PC-9 (cell line): ENCODE measurements at regions not wholly inside any gene's neighbourhood (a gene's known extent, or its start where the extent isn't known, plus 50 kb on each side); places are given as distances from the start of the nearest gene placed in this dataset.

Source experiments
- BruUV-seq: library from RNA; stranded (reverse); fragments of 400-500 nt; replicated peaks from 2 replicates; lab custom pipeline; 2021; lab: Mats Ljungman, UMichigan
- CTCF ChIA-PET: fragments of 300-600 bp; sonication (Branson Sonifier 250); formaldehyde crosslinking; loops from one replicate; lab custom pipeline; 2022; ENCODE audit warnings: antibody characterized with exemption; lab: Charles Lee
- POLR2A ChIA-PET: fragments of 300-600 bp; sonication (Branson Sonifier 250); formaldehyde crosslinking; loops from one replicate; lab custom pipeline; 2022; ENCODE audit warnings: antibody characterized with exemption; ENCODE audit not compliant: unreplicated experiment; lab: Charles Lee
- DNase-seq, 2 experiments: peaks; one replicate each; pipeline versions ENCODE4 v3.0.0 to v3.0.0-alpha.2; 2015 to 2022; ENCODE audit warnings: mixed read lengths in 1 of 2
- H2AFZ ChIP-seq: fragments of 200-600 bp; sonication (generic); 2 replicates; pipeline ENCODE4 v1.8.1; 2017; ENCODE audit warnings: antibody characterized with exemption
- H3F3A ChIP-seq: fragments of 200-600 bp; sonication (generic); 2 replicates; pipeline ENCODE4 v1.8.1; 2017; ENCODE audit warnings: antibody characterized with exemption, mild to moderate bottlenecking, low read depth; ENCODE audit not compliant: insufficient read depth
- H3K27ac ChIP-seq: fragments of 200-600 bp; sonication (generic); 2 replicates; pipeline ENCODE4 v1.6.1; 2016; ENCODE audit warnings: mixed run types
- H3K27me3 ChIP-seq: fragments of 200-600 bp; sonication (generic); 2 replicates; pipeline ENCODE4 v1.6.1; 2016; ENCODE audit warnings: low read depth, mixed run types; ENCODE audit not compliant: insufficient read depth
- H3K36me3 ChIP-seq: fragments of 200-600 bp; sonication (generic); 2 replicates; pipeline ENCODE4 v1.6.1; 2016; ENCODE audit warnings: low read depth, mixed run types
- H3K4me1 ChIP-seq: fragments of 200-600 bp; sonication (generic); replicated peaks from 2 replicates; pipeline ENCODE4 v1.6.1; 2016; ENCODE audit warnings: mixed run types; ENCODE audit not compliant: insufficient read depth
- H3K4me2 ChIP-seq: fragments of 200-600 bp; sonication (generic); 2 replicates; pipeline ENCODE4 v1.6.1; 2017; ENCODE audit warnings: mixed run types
- H3K4me3 ChIP-seq: fragments of 200-600 bp; sonication (generic); 2 replicates; pipeline ENCODE4 v1.6.1; 2016; ENCODE audit warnings: mixed run types
- H3K79me2 ChIP-seq: fragments of 200-600 bp; sonication (generic); 2 replicates; pipeline ENCODE4 v1.6.1; 2017; ENCODE audit warnings: low read depth, mixed run types
- H3K9me2 ChIP-seq: fragments of 200-600 bp; sonication (generic); 2 replicates; pipeline ENCODE4 v1.8.1; 2017; ENCODE audit warnings: mild to moderate bottlenecking; ENCODE audit not compliant: insufficient read depth
- H3K9me3 ChIP-seq: fragments of 200-600 bp; sonication (generic); 2 replicates; pipeline ENCODE4 v1.8.1; 2016; ENCODE audit warnings: low read depth; ENCODE audit not compliant: insufficient read depth
- H4K20me1 ChIP-seq: fragments of 200-600 bp; sonication (generic); 2 replicates; pipeline ENCODE4 v1.8.1; 2017; ENCODE audit not compliant: insufficient read depth
- CTCF ChIP-seq: fragments of 200-600 bp; sonication (generic); conservative IDR thresholded peaks from 2 replicates; pipeline ENCODE4 v1.6.1; 2017; ENCODE audit warnings: mixed run types, antibody characterized with exemption, mild to moderate bottlenecking, moderate library complexity
- EZH2 ChIP-seq: fragments of 200-600 bp; sonication (generic); IDR thresholded peaks from 2 replicates; pipeline ENCODE4 v1.8.0; 2017; ENCODE audit warnings: antibody characterized with exemption, low read depth
- intact Hi-C: fragments of 100-400 bp; cut with micrococcal nuclease; formaldehyde crosslinking; loops from one replicate; pipeline ENCODE4 v1.10.0; 2022; ENCODE audit not compliant: unreplicated experiment

GRCh38 chr9:8241201-8241600 lies 441.6 kb upstream of the DMAC1 start:
- Histone ChIP-seq H2AFZ (no peak overlapping the region), H3K79me2 (no peaks in the 10 kb centered on the region), H4K20me1 (no peaks in the 10 kb centered on the region), H3K4me3 (no peak overlapping the region), H3K4me2 (no peak overlapping the region), H3K36me3 (no peaks in the 10 kb centered on the region), H3K9me2 (no peaks in the 10 kb centered on the region), H3K9me3 (no peaks in the 10 kb centered on the region), H3F3A (no peaks in the 10 kb centered on the region), H3K4me1 (no peaks in the 10 kb centered on the region), H3K27ac (no peak overlapping the region), H3K27me3 (no peaks in the 10 kb centered on the region)
- no TSS peak for BruUV-seq
- ChIA-PET POLR2A (no interaction called here), CTCF (no interaction called here)
- no peak for DNase-seq
- TF ChIP-seq EZH2 (no peak), CTCF (no peak)
- intact Hi-C loops, result no loop called here

GRCh38 chr9:8237096-8237495 lies 437.5 kb upstream of the DMAC1 start:
- Histone ChIP-seq H3K4me1 (no peaks in the 10 kb centered on the region), H3K79me2 (no peaks in the 10 kb centered on the region), H3K4me3 (no peak overlapping the region), H3K36me3 (no peaks in the 10 kb centered on the region), H3K9me3 (no peaks in the 10 kb centered on the region), H3K27me3 (no peaks in the 10 kb centered on the region), H3K27ac (no peak overlapping the region), H2AFZ (no peak overlapping the region), H3F3A (no peaks in the 10 kb centered on the region), H3K4me2 (no peak overlapping the region), H3K9me2 (no peaks in the 10 kb centered on the region), H4K20me1 (no peaks in the 10 kb centered on the region)
- intact Hi-C loops, result no loop called here
- no peak for DNase-seq
- CTCF ChIA-PET, result no interaction called here
- TF ChIP-seq EZH2, result no peak
- no peak for TF ChIP-seq CTCF
- no TSS peak for BruUV-seq
- POLR2A ChIA-PET, result no interaction called here

- Histone ChIP-seq H2AFZ (no peak overlapping the region), H3K79me2 (no peaks in the 10 kb centered on the region), H3K36me3 (no peaks in the 10 kb centered on the region), H3K4me1 (no peaks in the 10 kb centered on the region), H3K9me3 (no peaks in the 10 kb centered on the region), H3F3A (no peaks in the 10 kb centered on the region), H3K4me2 (no peak overlapping the region), H3K4me3 (no peak overlapping the region), H3K9me2 (no peaks in the 10 kb centered on the region), H4K20me1 (no peaks in the 10 kb centered on the region), H3K27me3 (no peaks in the 10 kb centered on the region), H3K27ac (no peak overlapping the region)
- POLR2A ChIA-PET, result no interaction called here
- DNase-seq, result no peak
- CTCF ChIA-PET, result no interaction called here
- BruUV-seq, result no TSS peak
- intact Hi-C loops, result no loop called here
- TF ChIP-seq CTCF (no peak), EZH2 (no peak)
Measured at GRCh38 chr9:8235489-8235888, 435.9 kb upstream of the DMAC1 start.
